HG03159 (cell line): ENCODE measurements at regions not wholly inside any gene's neighbourhood (a gene's known extent, or its start where the extent isn't known, plus 50 kb on each side); places are given as distances from the start of the nearest gene placed in this dataset.
"Not testable (repeated sequence)": the region's sequence is repeated elsewhere in the genome, so short reads cannot be mapped to it uniquely, and the experiment has no call there.

Experiments used
- ATAC-seq: cut with Tn5 transposase; IDR thresholded peaks from one replicate; pipeline ENCODE4 v1.9.1; 2021; ENCODE audit warnings: mild to moderate bottlenecking, moderate library complexity; ENCODE audit not compliant: unreplicated experiment

GRCh38 chr13:64755961-64756360 is 2474.2 kb downstream of the PCDH9 start:
- no peak for ATAC-seq

GRCh38 chr13:64753233-64754000 is 2476.7 kb downstream of the PCDH9 start:
- ATAC-seq = no peak

GRCh38 chr13:64749301-64749700 is 2480.8 kb downstream of the PCDH9 start:
- no peak for ATAC-seq

- ATAC-seq = no peak
Observed at GRCh38 chr13:64746845-64747244, 2483.3 kb downstream of the PCDH9 start.

GRCh38 chr13:64740493-64740892 is 2489.6 kb downstream of the PCDH9 start:
- no peak for ATAC-seq

- no peak for ATAC-seq
Observed at GRCh38 chr13:64725492-64725891, 2504.6 kb downstream of the PCDH9 start.

GRCh38 chr13:64723724-64724123 is 2506.4 kb downstream of the PCDH9 start:
- no peak for ATAC-seq

- no peak for ATAC-seq
Observed at GRCh38 chr13:64718116-64718515, 2512.0 kb downstream of the PCDH9 start.

GRCh38 chr13:64716936-64717335 is 2513.2 kb downstream of the PCDH9 start:
- ATAC-seq = no peak

GRCh38 chr13:64709079-64709478 is 2521.1 kb downstream of the PCDH9 start:
- ATAC-seq = no peak

- no peak for ATAC-seq
Observed at GRCh38 chr13:64704121-64704649, 2526.0 kb downstream of the PCDH9 start.

GRCh38 chr13:64697226-64697625 is 2532.9 kb downstream of the PCDH9 start:
- no peak for ATAC-seq

- ATAC-seq = no peak
Observed at GRCh38 chr13:64688893-64689677, 2541.1 kb downstream of the PCDH9 start.

GRCh38 chr13:64686536-64686935 is 2543.6 kb downstream of the PCDH9 start:
- ATAC-seq = not testable (repeated sequence)

- ATAC-seq = no peak
Observed at GRCh38 chr13:64684685-64685431, 2545.3 kb downstream of the PCDH9 start.

- no peak for ATAC-seq
Observed at GRCh38 chr13:64684108-64684507, 2546.0 kb downstream of the PCDH9 start.

- no peak for ATAC-seq
Observed at GRCh38 chr13:64680739-64681138, 2549.4 kb downstream of the PCDH9 start.

- no peak for ATAC-seq
Observed at GRCh38 chr13:64675255-64675892, 2554.8 kb downstream of the PCDH9 start.

- no peak for ATAC-seq
Observed at GRCh38 chr13:64674126-64674525, 2556.0 kb downstream of the PCDH9 start.

GRCh38 chr13:64672751-64673150 is 2557.4 kb downstream of the PCDH9 start:
- ATAC-seq = no peak
